Astrocyte (in vitro differentiated cells and primary cell): ENCODE measurements at regions not wholly inside any gene's neighbourhood (a gene's known extent, or its start where the extent isn't known, plus 50 kb on each side); places are given as distances from the start of the nearest gene placed in this dataset.
A peak's percentile ranks its signal among the peaks of the same experiment; 100 is the strongest.

ENCODE experiments used
- DNase-seq: peaks from one replicate; pipeline ENCODE4 v3.0.0-alpha.2; 2010; ENCODE audit warnings: low read depth
- FAIRE-seq: peaks from 2 replicates; lab custom pipeline; 2011; peaks lifted over from hg19 to GRCh38; lab: Jason Lieb, UNC
- H2AFZ ChIP-seq: 2 replicates; pipeline ENCODE4 v1.6.0; 2012; ENCODE audit warnings: low read depth, low read length, inconsistent platforms
- H3K27ac ChIP-seq: 2 replicates; pipeline ENCODE4 v1.5.1; 2011; ENCODE audit warnings: low read depth, low read length, inconsistent platforms
- H3K27me3 ChIP-seq: 2 replicates; pipeline ENCODE4 v1.6.0; 2011; ENCODE audit warnings: low read length, inconsistent platforms; ENCODE audit not compliant: insufficient read depth
- H3K36me3 ChIP-seq: 2 replicates; pipeline ENCODE4 v1.5.1; 2011; ENCODE audit warnings: low read length, inconsistent platforms; ENCODE audit not compliant: insufficient read depth
- H3K4me1 ChIP-seq: 2 replicates; pipeline ENCODE4 v1.5.1; 2011; ENCODE audit warnings: low read length, inconsistent platforms; ENCODE audit not compliant: insufficient read depth
- H3K4me2 ChIP-seq: 2 replicates; pipeline ENCODE4 v1.6.0; 2012; ENCODE audit warnings: low read length, inconsistent platforms
- H3K4me3 ChIP-seq: 2 replicates; pipeline ENCODE4 v1.5.1; 2011; ENCODE audit warnings: low read depth, mild to moderate bottlenecking, low read length, inconsistent platforms; ENCODE audit not compliant: insufficient read depth
- H3K79me2 ChIP-seq: 2 replicates; pipeline ENCODE4 v1.6.0; 2012; ENCODE audit warnings: mild to moderate bottlenecking, low read length, inconsistent platforms; ENCODE audit not compliant: insufficient read depth
- H3K9ac ChIP-seq: 2 replicates; pipeline ENCODE4 v1.6.0; 2012; ENCODE audit warnings: mild to moderate bottlenecking, low read length, inconsistent platforms
- H3K9me3 ChIP-seq: 2 replicates; pipeline ENCODE4 v1.5.1; 2012; ENCODE audit warnings: low read depth, mild to moderate bottlenecking, low read length, inconsistent platforms; ENCODE audit not compliant: insufficient read depth
- H4K20me1 ChIP-seq: 2 replicates; pipeline ENCODE4 v1.6.0; 2012; ENCODE audit warnings: low read length, inconsistent platforms; ENCODE audit not compliant: insufficient read depth
- H3K27ac Mint-ChIP-seq: one replicate; pipeline ENCODE4 v1.8.0; 2021; ENCODE audit warnings: mild to moderate bottlenecking, mixed read lengths; ENCODE audit not compliant: unreplicated experiment
- H3K27me3 Mint-ChIP-seq: one replicate; pipeline ENCODE4 v1.8.0; 2021; ENCODE audit warnings: low read depth, mixed read lengths; ENCODE audit not compliant: unreplicated experiment
- H3K36me3 Mint-ChIP-seq: one replicate; pipeline ENCODE4 v1.8.0; 2021; ENCODE audit warnings: low read depth, mixed read lengths; ENCODE audit not compliant: unreplicated experiment
- H3K4me1 Mint-ChIP-seq: one replicate; pipeline ENCODE4 v1.8.0; 2021; ENCODE audit warnings: low read depth, mixed read lengths; ENCODE audit not compliant: unreplicated experiment
- H3K4me3 Mint-ChIP-seq: one replicate; pipeline ENCODE4 v1.8.0; 2021; ENCODE audit warnings: mild to moderate bottlenecking, moderate library complexity, mixed read lengths; ENCODE audit not compliant: unreplicated experiment
- H3K9me3 Mint-ChIP-seq: one replicate; pipeline ENCODE4 v1.8.0; 2021; ENCODE audit warnings: mild to moderate bottlenecking, mixed read lengths; ENCODE audit not compliant: unreplicated experiment
- EZH2 ChIP-seq: IDR thresholded peaks from 2 replicates; pipeline ENCODE4 v1.6.1; 2012; ENCODE audit warnings: mild to moderate bottlenecking, low read length, inconsistent platforms; ENCODE audit not compliant: insufficient read depth
- TF ChIP-seq, protein P1 (sequence below): IDR thresholded peaks from 2 replicates; pipeline ENCODE4 v1.5.1; 2011; ENCODE audit warnings: low read depth, mild to moderate bottlenecking, inconsistent platforms, low read length, moderate library complexity; ENCODE audit not compliant: insufficient read depth

DNA sequence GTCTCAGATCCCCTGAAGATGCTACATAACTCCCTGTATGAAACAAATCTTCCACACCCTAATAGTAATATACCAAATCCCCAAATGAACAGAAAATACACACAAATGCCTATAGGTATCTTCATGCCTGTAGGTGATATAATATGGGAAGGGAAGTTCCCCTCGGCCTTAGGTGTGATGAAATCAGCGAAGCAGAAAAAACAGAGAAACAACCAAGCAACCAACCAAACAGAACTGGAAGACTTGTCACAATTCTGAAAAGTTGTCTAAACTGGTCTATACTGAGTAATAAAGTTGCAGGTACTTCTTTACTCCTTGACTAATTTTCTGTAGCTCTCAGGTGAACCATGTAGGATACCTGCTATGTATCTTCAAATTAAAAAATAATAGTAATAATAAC is 82.2 kb upstream of the SATB1 start:
- no peak overlapping the region for H3K4me3 Mint-ChIP-seq
- H3K4me1 Mint-ChIP-seq, result peaks cover 3% of the 10 kb centered on the region
- no peaks in the 10 kb centered on the region for H3K27me3 Mint-ChIP-seq
- no peaks in the 10 kb centered on the region for H3K9me3 ChIP-seq
- no peak overlapping the region for H3K27ac Mint-ChIP-seq
- no peaks in the 10 kb centered on the region for H3K36me3 Mint-ChIP-seq
- no peaks in the 10 kb centered on the region for H4K20me1 ChIP-seq
- no peaks in the 10 kb centered on the region for H3K4me1 ChIP-seq
- no peak overlapping the region for H3K9ac ChIP-seq
- FAIRE-seq (no peak), DNase-seq (no peak)
- H3K36me3 ChIP-seq, result no peaks in the 10 kb centered on the region
- no peak overlapping the region for H3K4me3 ChIP-seq
- no peaks in the 10 kb centered on the region for H3K27me3 ChIP-seq
- no peak overlapping the region for H2AFZ ChIP-seq
- TF ChIP-seq, protein P1, sequence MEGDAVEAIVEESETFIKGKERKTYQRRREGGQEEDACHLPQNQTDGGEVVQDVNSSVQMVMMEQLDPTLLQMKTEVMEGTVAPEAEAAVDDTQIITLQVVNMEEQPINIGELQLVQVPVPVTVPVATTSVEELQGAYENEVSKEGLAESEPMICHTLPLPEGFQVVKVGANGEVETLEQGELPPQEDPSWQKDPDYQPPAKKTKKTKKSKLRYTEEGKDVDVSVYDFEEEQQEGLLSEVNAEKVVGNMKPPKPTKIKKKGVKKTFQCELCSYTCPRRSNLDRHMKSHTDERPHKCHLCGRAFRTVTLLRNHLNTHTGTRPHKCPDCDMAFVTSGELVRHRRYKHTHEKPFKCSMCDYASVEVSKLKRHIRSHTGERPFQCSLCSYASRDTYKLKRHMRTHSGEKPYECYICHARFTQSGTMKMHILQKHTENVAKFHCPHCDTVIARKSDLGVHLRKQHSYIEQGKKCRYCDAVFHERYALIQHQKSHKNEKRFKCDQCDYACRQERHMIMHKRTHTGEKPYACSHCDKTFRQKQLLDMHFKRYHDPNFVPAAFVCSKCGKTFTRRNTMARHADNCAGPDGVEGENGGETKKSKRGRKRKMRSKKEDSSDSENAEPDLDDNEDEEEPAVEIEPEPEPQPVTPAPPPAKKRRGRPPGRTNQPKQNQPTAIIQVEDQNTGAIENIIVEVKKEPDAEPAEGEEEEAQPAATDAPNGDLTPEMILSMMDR, result no peak
- TF ChIP-seq EZH2, result no peak
- H3K27ac ChIP-seq, result no peak overlapping the region
- no peaks in the 10 kb centered on the region for H3K79me2 ChIP-seq
- H3K4me2 ChIP-seq, result no peak overlapping the region
- H3K9me3 Mint-ChIP-seq, result peaks cover 3% of the 10 kb centered on the region

DNA sequence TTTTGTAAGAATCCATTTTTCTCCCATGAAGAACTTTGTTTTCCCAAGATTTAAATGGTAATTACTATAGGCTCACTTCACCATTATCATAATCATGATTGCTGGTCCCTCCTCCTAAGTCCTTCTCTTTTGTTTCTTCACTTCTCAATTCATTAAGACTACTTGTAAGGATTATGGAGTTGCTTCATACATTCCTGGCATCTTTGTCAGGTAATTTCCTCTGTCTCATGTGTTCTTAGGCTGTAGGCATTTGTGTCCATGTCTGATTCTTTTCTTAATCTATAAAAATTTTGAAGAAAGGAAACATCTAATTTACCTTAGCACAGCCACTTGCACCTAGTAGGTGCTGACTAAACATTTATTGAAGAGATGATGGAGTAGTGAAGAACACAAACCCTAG is 79.9 kb upstream of the SATB1 start:
- Histone ChIP-seq H3K79me2 (no peaks in the 10 kb centered on the region), H3K4me1 (no peaks in the 10 kb centered on the region), H3K36me3 (no peaks in the 10 kb centered on the region), H3K27ac (no peak overlapping the region), H3K9ac (no peak overlapping the region), H3K9me3 (no peaks in the 10 kb centered on the region), H3K4me2 (no peak overlapping the region), H3K27me3 (no peaks in the 10 kb centered on the region), H2AFZ (no peak overlapping the region), H3K4me3 (no peak overlapping the region), H4K20me1 (no peaks in the 10 kb centered on the region)
- no peaks in the 10 kb centered on the region for H3K27me3 Mint-ChIP-seq
- H3K9me3 Mint-ChIP-seq, result peaks cover 3% of the 10 kb centered on the region
- H3K27ac Mint-ChIP-seq, result no peak overlapping the region
- no peak for DNase-seq
- no peaks in the 10 kb centered on the region for H3K36me3 Mint-ChIP-seq
- H3K4me1 Mint-ChIP-seq, result peaks cover 10% of the 10 kb centered on the region
- FAIRE-seq, result no peak
- no peak overlapping the region for H3K4me3 Mint-ChIP-seq
- TF ChIP-seq, protein P1, result no peak
- no peak for TF ChIP-seq EZH2

DNA sequence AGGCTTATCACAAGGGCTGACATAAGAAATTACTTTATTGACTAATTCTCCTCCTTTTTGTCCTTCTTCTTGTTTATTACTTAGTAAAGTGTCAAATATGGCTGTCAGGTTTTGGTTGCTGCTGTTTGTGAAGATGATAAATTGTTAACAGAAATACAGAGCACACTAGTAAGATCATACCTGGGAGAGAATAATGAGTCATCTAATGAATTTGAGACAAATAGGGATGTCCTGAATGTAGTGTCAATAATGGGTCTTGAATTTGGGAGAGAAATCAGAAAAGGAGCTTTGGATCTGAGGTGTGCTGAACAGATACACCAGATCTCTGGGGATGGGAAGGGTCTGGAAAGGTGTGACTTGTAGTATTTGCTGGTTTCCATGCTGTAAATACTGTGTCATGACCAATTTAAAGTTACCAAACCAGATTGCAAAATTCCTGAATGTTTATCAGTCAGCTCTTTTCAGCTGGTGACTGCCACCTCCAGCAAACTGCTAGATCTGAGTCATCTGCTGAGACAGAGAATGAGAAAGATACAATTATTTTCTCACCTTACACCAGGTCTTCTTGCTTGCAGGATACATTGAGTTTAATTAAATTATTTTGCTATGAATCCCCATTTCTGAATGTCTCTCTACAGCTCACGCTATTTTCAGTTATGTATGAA is 76.7 kb upstream of the SATB1 start:
- H3K9me3 ChIP-seq, result no peaks in the 10 kb centered on the region
- Mint-ChIP-seq H3K4me1 (peaks cover 17% of the 10 kb centered on the region), H3K36me3 (no peaks in the 10 kb centered on the region), H3K9me3 (no peaks in the 10 kb centered on the region), H3K27ac (peak overlapping the region; percentile 82), H3K27me3 (no peaks in the 10 kb centered on the region), H3K4me3 (no peak overlapping the region)
- no peak overlapping the region for H2AFZ ChIP-seq
- no peaks in the 10 kb centered on the region for H4K20me1 ChIP-seq
- H3K9ac ChIP-seq, result no peak overlapping the region
- no peaks in the 10 kb centered on the region for H3K4me1 ChIP-seq
- TF ChIP-seq, protein P1, result no peak
- TF ChIP-seq EZH2, result no peak
- no peaks in the 10 kb centered on the region for H3K27me3 ChIP-seq
- H3K79me2 ChIP-seq, result no peaks in the 10 kb centered on the region
- FAIRE-seq (no peak), DNase-seq (no peak)
- no peaks in the 10 kb centered on the region for H3K36me3 ChIP-seq
- no peak overlapping the region for H3K4me2 ChIP-seq
- H3K27ac ChIP-seq, result no peak overlapping the region
- no peak overlapping the region for H3K4me3 ChIP-seq
